ENCODE measurements at regions not wholly inside any gene's neighbourhood (a gene's known extent, or its start where the extent isn't known, plus 50 kb on each side); places are given as distances from the start of the nearest gene placed in this dataset.
"Not testable (repeated sequence)": the region's sequence is repeated elsewhere in the genome, so short reads cannot be mapped to it uniquely, and the experiment has no call there.

DNA sequence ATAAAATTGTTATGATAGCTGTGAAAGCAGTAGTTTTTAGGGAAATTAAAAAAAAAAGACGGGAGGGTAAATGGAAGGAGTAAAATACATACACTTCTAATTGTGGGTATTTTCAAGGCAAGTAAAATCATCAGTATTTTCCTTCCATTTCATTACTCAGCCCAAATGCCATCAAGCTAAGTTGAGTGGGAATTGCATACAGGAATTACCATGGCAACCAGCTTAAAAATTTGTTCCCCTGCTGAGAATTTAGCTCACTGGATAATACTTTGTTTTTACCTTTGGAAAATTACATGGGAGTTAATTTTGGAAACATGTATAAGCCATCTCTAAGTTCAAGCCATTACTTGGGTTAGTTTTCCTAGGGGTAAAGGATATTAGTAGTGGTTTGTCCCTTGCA lies 1873.4 kb downstream of the LRRC4C start:
- ChIA-PET POLR2A (ENCODE audit: low non-redundant PET) (no interaction called here), CTCF (no interaction called here)
- H3K27ac ChIP-seq: no peak overlapping the region
- TF ChIP-seq, protein P1, sequence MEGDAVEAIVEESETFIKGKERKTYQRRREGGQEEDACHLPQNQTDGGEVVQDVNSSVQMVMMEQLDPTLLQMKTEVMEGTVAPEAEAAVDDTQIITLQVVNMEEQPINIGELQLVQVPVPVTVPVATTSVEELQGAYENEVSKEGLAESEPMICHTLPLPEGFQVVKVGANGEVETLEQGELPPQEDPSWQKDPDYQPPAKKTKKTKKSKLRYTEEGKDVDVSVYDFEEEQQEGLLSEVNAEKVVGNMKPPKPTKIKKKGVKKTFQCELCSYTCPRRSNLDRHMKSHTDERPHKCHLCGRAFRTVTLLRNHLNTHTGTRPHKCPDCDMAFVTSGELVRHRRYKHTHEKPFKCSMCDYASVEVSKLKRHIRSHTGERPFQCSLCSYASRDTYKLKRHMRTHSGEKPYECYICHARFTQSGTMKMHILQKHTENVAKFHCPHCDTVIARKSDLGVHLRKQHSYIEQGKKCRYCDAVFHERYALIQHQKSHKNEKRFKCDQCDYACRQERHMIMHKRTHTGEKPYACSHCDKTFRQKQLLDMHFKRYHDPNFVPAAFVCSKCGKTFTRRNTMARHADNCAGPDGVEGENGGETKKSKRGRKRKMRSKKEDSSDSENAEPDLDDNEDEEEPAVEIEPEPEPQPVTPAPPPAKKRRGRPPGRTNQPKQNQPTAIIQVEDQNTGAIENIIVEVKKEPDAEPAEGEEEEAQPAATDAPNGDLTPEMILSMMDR (conservative IDR thresholded peaks at IDR 0.05; ENCODE audit: low read depth): no peak
- no peak for DNase-seq (ENCODE audit: low spot score)

DNA sequence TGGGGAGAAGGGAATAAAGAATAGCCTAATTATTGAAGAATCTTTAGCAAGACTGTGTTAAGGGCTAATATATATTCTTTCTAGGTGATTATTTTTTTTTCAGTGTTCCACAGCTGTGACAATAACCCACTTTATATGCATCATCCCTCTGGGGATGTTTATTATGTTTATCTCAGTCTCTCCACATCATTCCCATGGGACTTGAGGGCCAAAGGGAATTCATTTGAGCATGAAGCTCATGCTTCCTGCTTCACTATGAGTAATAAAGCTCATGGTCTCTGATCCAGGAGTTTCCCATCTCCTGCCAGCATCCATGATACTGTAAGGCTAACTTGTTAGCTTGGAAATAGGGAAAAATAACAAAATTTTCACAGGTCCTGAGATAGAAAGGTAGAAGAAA lies 1888.4 kb downstream of the LRRC4C start:
- ChIA-PET POLR2A (ENCODE audit: low non-redundant PET) (no interaction called here), CTCF (interaction anchor here (0.5 kb wide), 1 partner anchor 818 kb away, joined by 3 read pairs; no protein-coding TSS in a partner anchor)
- no peak overlapping the region for H3K27ac ChIP-seq
- TF ChIP-seq, protein P1 (conservative IDR thresholded peaks at IDR 0.05; ENCODE audit: low read depth): no peak
- no peak for DNase-seq (ENCODE audit: low spot score)

DNA sequence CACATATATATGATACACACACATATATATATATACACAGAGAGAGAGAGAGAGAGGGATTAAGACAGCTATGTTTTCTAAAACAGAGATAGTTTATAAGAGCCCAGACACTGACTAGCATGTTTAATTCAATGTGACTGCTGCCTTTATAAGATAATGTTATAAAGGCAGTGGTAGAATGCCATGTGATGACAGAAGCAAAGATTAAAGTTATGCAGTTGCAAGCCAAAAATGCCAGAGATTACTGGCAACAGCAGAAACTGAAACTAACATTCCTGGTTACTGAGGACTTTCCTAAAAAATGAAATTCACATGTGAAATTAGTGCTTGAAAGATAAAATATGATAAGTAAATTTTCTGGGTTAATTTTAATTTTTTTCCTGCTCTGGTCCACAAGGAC lies 1888.9 kb downstream of the LRRC4C start:
- TF ChIP-seq, protein P1 (conservative IDR thresholded peaks at IDR 0.05; ENCODE audit: low read depth): no peak
- ChIA-PET POLR2A (ENCODE audit: low non-redundant PET) (no interaction called here), CTCF (interaction anchor here (0.5 kb wide), 1 partner anchor 819 kb away, joined by 3 read pairs; no protein-coding TSS in a partner anchor)
- DNase-seq (ENCODE audit: low spot score): no peak
- H3K27ac ChIP-seq: no peak overlapping the region

DNA sequence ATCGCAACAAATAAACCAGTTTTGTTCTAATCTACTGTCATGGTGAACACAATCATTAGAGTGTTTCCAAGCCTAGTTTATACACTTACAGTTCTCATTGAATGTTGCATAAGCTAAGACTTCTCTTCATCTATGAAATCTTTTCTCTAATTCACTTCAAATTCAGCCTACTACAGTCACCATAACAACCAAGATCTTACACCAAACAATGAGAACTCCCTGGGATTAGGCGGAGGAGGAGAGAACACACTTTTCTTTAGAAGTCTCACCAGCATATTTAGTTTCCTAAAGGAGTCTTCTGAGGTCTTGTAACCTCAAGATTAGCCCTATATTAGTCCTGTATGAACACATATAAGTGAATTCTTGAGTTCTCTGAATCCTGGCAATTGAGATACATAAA lies 1889.7 kb downstream of the LRRC4C start:
- DNase-seq (ENCODE audit: low spot score): no peak
- H3K27ac ChIP-seq: no peak overlapping the region
- TF ChIP-seq, protein P1 (conservative IDR thresholded peaks at IDR 0.05; ENCODE audit: low read depth): no peak
- POLR2A ChIA-PET (ENCODE audit: low non-redundant PET): no interaction called here
- CTCF ChIA-PET: no interaction called here

DNA sequence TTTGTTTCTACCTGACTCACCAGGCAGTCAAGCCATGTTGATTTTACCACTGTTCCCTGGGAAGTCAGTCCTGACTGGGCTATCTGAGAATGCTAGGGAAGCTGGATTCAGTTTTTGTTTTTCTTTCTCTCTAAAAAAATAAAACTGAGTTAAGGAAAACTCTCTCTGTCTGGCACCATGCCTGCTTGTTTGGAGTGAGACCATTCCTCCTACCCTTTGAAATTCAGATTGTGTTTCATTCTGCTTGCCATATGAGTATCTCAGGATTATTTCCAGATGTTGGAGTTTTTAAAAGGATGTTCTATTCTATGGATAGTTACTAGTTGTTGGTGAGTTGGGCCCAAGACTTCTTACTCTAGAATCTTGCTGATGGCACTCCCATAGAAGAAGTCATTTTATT lies 1917.0 kb downstream of the LRRC4C start:
- H3K27ac ChIP-seq: no peak overlapping the region
- DNase-seq (ENCODE audit: low spot score): no peak
- POLR2A ChIA-PET (ENCODE audit: low non-redundant PET): no interaction called here
- CTCF ChIA-PET: interaction anchor here (0.6 kb wide), 1 partner anchor 156 kb away, joined by 3 read pairs; no protein-coding TSS in a partner anchor
- TF ChIP-seq, protein P1 (conservative IDR thresholded peaks at IDR 0.05; ENCODE audit: low read depth): no peak

DNA sequence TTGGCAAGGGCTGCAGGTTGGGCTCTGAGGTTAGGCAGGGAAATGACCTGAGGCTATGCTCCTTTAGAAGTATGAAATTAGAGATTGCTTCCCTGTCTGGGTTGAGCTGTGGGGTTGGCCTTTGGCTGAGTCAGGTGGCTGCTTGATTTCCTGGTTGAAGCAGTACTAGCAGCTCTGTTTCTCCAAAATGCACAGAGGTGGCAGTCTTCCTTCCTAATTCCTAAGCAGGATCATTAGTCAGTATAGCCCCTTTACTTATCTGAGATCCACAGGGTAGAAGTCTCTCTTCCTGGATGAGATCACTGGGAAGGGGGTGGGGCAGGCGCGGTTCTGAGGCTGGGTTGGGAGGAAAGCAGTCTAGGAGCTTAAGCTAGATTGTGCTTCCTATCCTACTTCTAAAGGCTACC lies 1917.5 kb downstream of the LRRC4C start:
- TF ChIP-seq, protein P1 (conservative IDR thresholded peaks at IDR 0.05; ENCODE audit: low read depth): no peak
- no peak overlapping the region for H3K27ac ChIP-seq
- peak; percentile 5 for DNase-seq (ENCODE audit: low spot score)
- ChIA-PET CTCF (interaction anchor here (0.6 kb wide), 1 partner anchor 157 kb away, joined by 3 read pairs; no protein-coding TSS in a partner anchor), POLR2A (ENCODE audit: low non-redundant PET) (no interaction called here)

DNA sequence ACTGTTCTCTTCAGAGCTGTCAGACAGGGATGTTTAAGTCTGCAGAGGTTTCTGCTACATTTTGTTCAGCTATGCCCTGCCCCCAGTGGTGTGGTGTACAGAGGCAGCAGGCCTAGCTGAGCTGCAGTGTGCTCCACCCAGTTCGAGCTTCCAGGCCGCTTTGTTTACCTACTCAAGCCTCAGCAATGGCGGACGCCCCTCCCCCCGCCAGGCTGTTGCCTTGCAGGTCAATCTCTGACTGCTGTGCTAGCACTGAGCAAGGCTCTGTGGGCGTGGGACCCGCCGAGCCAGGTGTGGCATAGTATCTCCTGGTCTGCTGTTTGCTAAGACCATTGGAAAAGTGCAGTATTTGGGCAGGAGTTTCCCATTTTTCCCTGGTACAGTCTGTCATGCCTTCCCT lies 1923.1 kb downstream of the LRRC4C start:
- POLR2A ChIA-PET (ENCODE audit: low non-redundant PET): not testable (repeated sequence)

More for the DNA sequence above, 1923.1 kb downstream of the LRRC4C start:
- DNase-seq (ENCODE audit: low spot score); CTCF ChIA-PET; H3K27ac ChIP-seq: not testable (repeated sequence)
